ENCODE measurements at regions not wholly inside any gene's neighbourhood (a gene's known extent, or its start where the extent isn't known, plus 50 kb on each side); places are given as distances from the start of the nearest gene placed in this dataset.

DNA sequence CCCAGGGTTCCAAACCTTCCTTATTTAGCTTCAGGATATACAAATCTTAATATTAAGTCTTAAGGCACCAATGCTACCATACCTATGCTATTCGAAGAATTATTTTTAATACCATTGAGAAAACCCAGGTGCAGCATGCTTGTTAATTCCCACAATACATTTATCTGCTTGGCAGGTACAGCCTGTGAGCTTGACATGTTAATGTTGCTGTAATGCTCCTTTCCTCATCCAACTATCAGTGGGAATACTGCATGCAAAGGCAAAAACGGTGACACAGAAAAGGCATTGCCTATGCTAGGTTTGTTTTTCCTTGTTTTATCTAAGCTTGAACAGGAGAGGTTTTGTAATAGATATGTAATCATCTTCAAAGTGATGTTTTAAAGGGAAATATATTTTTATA lies 135.7 kb upstream of the COX7C start (continued):
- TF ChIP-seq MBD2 (IDR thresholded peaks at IDR 0.05; ENCODE audit: borderline replicate concordance, low read depth), result no peak
- TF ChIP-seq SOX6 (IDR thresholded peaks at IDR 0.05), result no peak
- TF ChIP-seq SRSF1 (IDR thresholded peaks at IDR 0.05; ENCODE audit: low read depth, low read length), result no peak
- no peak for TF ChIP-seq HDAC3 (IDR thresholded peaks at IDR 0.05; ENCODE audit: borderline replicate concordance, partially characterized antibody)

- H3K4me1 ChIP-seq (replicated peaks in 1 of 2; ENCODE audit: control insufficient read depth in 2 of 2, insufficient read depth in 2 of 2, low read length in 2 of 2), result no peaks in the 10 kb centered on the region
- 8% methylated on average over 1 of the region's 1 CpG for WGBS (ENCODE audit: insufficient coverage, low coverage, missing lambda C conversion rate)
- intact Hi-C loops (cut with micrococcal nuclease) (no loop called here), in situ Hi-C loops (cut with MboI) (no loop called here)
- no peak overlapping the region for H3K27ac ChIP-seq (ENCODE audit: extremely low read depth, low read depth, low read length)
- H2AFZ ChIP-seq (ENCODE audit: low read depth, low read length), result no peak overlapping the region
- no peak for TF ChIP-seq ZNF764 (CRISPR knock-in tag; IDR thresholded peaks at IDR 0.05; ENCODE audit: low read depth)
- TF ChIP-seq NELFE (IDR thresholded peaks at IDR 0.05; ENCODE audit: insufficient read depth, insufficient read length), result no peak
- TF ChIP-seq ZNF316 (IDR thresholded peaks at IDR 0.05), result peak; percentile 66
- no peak for TF ChIP-seq ESRRB (CRISPR knock-in tag; IDR thresholded peaks at IDR 0.05; ENCODE audit: borderline replicate concordance)
- TF ChIP-seq TOE1 (IDR thresholded peaks at IDR 0.05; ENCODE audit: borderline replicate concordance), result no peak
- TF ChIP-seq TOE1 (CRISPR knock-in tag; IDR thresholded peaks at IDR 0.05; ENCODE audit: borderline replicate concordance, low read depth), result no peak
- no peak for TF ChIP-seq ZNF217 (CRISPR knock-in tag; IDR thresholded peaks at IDR 0.05)
- TF ChIP-seq NFYB (IDR thresholded peaks at IDR 0.05; ENCODE audit: extremely low read depth, insufficient read length), result no peak
- no peak for TF ChIP-seq MAFG (tag; conservative IDR thresholded peaks at IDR 0.05)
- no peak for DNase-seq (ENCODE audit: extremely low read depth in 1 of 4, low spot score in 3 of 4)
- ChIA-PET CTCF (ENCODE audit: low intra/inter-chr PET ratio) (no interaction called here), POLR2A (no interaction called here)
- H3K9me1 ChIP-seq (ENCODE audit: control insufficient read depth, insufficient read depth, low read length), result no peaks in the 10 kb centered on the region
- no peaks in the 10 kb centered on the region for H4K20me1 ChIP-seq (replicated peaks; ENCODE audit: control insufficient read depth, insufficient read depth, low read length)
- BruUV-seq (replicated peaks), result no TSS peak
- H3K36me3 ChIP-seq (ENCODE audit: control insufficient read depth, insufficient read depth, low read length), result no peaks in the 10 kb centered on the region
- H3K9ac ChIP-seq (ENCODE audit: insufficient read depth in 1 of 2, low read depth in 2 of 2, low read length in 2 of 2), result no peak overlapping the region
- FAIRE-seq, result no peak
- no peaks in the 10 kb centered on the region for H3K79me2 ChIP-seq (ENCODE audit: control insufficient read depth, insufficient read depth, low read length)
- H3K4me3 ChIP-seq, result no peak overlapping the region
- no peak overlapping the region for H3K4me2 ChIP-seq (ENCODE audit: insufficient read depth, low read length)
- no peaks in the 10 kb centered on the region for H3K9me3 ChIP-seq (replicated peaks; ENCODE audit: control insufficient read depth, insufficient read depth, low read depth, low read length)
- ATAC-seq, result no peak
- H3K27me3 ChIP-seq (ENCODE audit: control insufficient read depth in 2 of 2, insufficient read depth in 2 of 2, low read length in 2 of 2), result no peaks in the 10 kb centered on the region
Observed at GRCh38 chr5:86493777-86494176, 124.0 kb upstream of the COX7C start.
